ENCODE measurements at regions not wholly inside any gene's neighbourhood (a gene's known extent, or its start where the extent isn't known, plus 50 kb on each side); places are given as distances from the start of the nearest gene placed in this dataset.

DNA sequence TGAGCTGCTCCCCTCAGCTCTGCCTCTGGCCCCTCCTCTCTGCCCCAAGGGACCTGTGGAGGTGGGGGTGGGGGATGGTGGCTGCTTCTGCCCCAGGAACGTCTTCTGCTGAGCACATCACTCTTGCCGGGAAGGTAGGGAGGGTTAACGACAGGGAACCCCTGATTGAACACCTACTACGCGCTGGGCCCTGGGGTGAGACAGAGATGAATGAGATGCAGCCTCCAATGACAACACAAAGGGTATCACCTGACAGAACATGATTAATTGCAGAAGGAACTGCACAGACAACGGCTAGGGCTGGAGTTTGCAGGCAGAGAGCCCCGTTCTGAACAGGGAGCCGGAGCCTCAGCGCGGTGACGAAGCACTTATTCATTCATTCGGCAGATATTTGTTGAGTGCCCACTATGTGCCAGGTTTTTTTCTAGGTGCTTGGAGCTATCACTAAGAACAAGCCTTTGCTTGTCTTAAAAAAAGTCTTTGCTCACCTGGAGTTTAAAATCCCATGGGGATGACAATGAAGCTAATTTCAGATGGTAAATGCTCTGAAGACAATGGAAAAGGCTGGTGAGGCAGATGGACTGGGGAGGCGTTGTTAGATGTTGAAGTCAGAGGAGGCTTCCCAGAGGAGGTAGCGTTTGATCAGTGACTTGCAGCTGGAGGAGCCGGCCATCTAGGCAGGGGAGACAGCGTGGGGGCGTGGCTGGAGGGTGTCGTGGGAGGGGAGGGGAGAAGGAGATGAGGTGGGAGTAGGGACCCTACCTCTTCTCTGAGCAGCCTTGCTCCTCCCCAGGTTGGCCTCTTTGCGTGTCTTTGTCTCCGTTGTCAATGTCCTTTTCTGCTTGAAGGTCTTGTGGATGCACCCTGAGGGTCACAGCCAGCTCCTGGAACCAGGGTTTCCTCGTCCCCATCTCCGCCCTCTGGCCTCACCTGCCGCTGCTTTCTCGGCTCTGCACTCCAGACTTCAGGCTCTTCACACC lies 103.1 kb upstream of the CSF3R start:
- no peak overlapping the region for H3K4me3 ChIP-seq (ENCODE audit: insufficient read depth, low read depth, low read length)
- 46 to 50% methylated on average over 24 of the region's 24 CpGs for WGBS, 2 experiments
- H3K9me3 ChIP-seq (ENCODE audit: control insufficient read depth, low read length): no peaks in the 10 kb centered on the region
- peak overlapping the region; percentile 79 for H3K27ac ChIP-seq (ENCODE audit: insufficient read depth, low read depth, low read length, poor library complexity, severe bottlenecking)
- no peaks in the 10 kb centered on the region for H3K27me3 ChIP-seq (ENCODE audit: control insufficient read depth, insufficient read depth, low read length, poor library complexity, severe bottlenecking)
- H3K36me3 ChIP-seq (ENCODE audit: control insufficient read depth, insufficient read depth, low read length): no peaks in the 10 kb centered on the region
- H3K4me1 ChIP-seq (ENCODE audit: control insufficient read depth, insufficient read depth, low read length): peaks cover 63% of the 10 kb centered on the region

- Histone ChIP-seq H3K27me3 (ENCODE audit: control insufficient read depth, insufficient read depth, low read length, poor library complexity, severe bottlenecking) (no peaks in the 10 kb centered on the region), H3K4me1 (ENCODE audit: control insufficient read depth, insufficient read depth, low read length) (peaks cover 55% of the 10 kb centered on the region), H3K9me3 (ENCODE audit: control insufficient read depth, low read length) (no peaks in the 10 kb centered on the region), H3K36me3 (ENCODE audit: control insufficient read depth, insufficient read depth, low read length) (no peaks in the 10 kb centered on the region), H3K27ac (ENCODE audit: insufficient read depth, low read depth, low read length, poor library complexity, severe bottlenecking) (no peak overlapping the region), H3K4me3 (ENCODE audit: insufficient read depth, low read depth, low read length) (no peak overlapping the region)
- WGBS, 2 experiments: 94 to 96% methylated on average over 6 of the region's 6 CpGs
Measured at GRCh38 chr1:36584874-36585453, 102.3 kb upstream of the CSF3R start.

DNA sequence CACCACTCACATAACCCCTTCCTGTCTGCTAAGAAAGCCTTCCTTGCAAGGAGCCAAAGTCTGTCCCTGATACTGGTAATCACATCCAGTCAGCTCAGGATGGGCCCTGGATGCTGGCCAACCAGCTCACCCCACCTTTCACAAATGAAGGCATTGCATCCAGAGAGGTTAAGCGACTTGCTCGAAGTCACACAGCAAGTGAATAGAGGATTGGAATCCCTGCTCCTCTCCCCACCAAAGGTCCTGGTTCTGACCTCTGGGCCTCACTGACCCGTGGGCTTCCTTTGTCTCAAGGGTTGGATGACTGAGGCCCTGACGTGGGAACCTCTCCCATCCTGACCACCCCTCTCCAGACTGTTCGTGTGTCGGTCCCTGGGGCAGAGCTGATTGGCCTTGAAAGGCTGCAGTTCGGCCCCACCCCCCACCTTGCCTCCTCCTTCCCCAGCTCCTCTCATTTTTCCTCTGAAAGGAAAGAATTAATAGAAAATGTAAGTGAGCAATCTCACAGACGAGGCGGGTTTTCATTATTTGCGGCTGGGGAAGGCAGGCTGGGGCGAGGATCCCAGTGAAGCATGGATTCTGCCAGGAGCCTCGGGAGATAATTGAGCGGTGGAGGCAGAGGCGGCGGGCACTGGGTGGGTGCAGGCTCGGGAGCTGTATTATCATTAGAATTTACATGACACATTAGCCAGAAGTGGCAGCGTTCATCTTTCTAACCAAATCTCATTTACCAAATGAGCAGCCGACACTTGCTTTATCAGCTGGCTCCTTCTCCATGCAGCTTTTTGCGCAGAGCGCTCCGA lies 101.5 kb upstream of the CSF3R start:
- WGBS, 2 experiments: 78 to 83% methylated on average over 20 to 21 of the region's 21 CpGs
- Histone ChIP-seq H3K27me3 (ENCODE audit: control insufficient read depth, insufficient read depth, low read length, poor library complexity, severe bottlenecking) (no peaks in the 10 kb centered on the region), H3K9me3 (ENCODE audit: control insufficient read depth, low read length) (no peaks in the 10 kb centered on the region), H3K4me3 (ENCODE audit: insufficient read depth, low read depth, low read length) (no peak overlapping the region), H3K36me3 (ENCODE audit: control insufficient read depth, insufficient read depth, low read length) (no peaks in the 10 kb centered on the region), H3K27ac (ENCODE audit: insufficient read depth, low read depth, low read length, poor library complexity, severe bottlenecking) (no peak overlapping the region), H3K4me1 (ENCODE audit: control insufficient read depth, insufficient read depth, low read length) (peaks cover 49% of the 10 kb centered on the region)

DNA sequence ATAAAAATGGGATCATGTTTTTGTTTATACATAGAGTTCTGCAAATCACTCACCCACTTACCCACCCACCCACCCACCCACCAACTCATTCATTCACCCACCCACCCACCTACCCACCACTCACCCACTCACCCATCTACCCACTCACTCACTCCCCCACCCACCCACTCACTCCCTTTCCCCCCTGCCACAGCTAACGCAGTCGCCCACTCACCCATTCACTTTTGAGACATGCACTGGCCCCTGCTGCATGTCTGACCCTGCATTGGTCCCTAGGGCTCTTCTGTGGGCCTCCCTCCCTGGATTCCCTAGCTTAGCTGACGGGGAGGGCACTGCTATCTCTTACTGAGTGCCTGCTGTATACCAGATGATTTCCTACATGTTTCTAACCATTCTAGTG lies 100.4 kb upstream of the CSF3R start:
- Histone ChIP-seq H3K9me3 (ENCODE audit: control insufficient read depth, low read length) (no peaks in the 10 kb centered on the region), H3K4me1 (ENCODE audit: control insufficient read depth, insufficient read depth, low read length) (peaks cover 39% of the 10 kb centered on the region), H3K36me3 (ENCODE audit: control insufficient read depth, insufficient read depth, low read length) (no peaks in the 10 kb centered on the region), H3K27me3 (ENCODE audit: control insufficient read depth, insufficient read depth, low read length, poor library complexity, severe bottlenecking) (no peaks in the 10 kb centered on the region), H3K4me3 (ENCODE audit: insufficient read depth, low read depth, low read length) (no peak overlapping the region), H3K27ac (ENCODE audit: insufficient read depth, low read depth, low read length, poor library complexity, severe bottlenecking) (no peak overlapping the region)
- 67 to 76% methylated on average over 3 of the region's 3 CpGs for WGBS, 2 experiments

GRCh38 chr1:36582066-36582755 lies 99.5 kb upstream of the CSF3R start:
- WGBS, 2 experiments: 81 to 82% methylated on average over 12 of the region's 12 CpGs

DNA sequence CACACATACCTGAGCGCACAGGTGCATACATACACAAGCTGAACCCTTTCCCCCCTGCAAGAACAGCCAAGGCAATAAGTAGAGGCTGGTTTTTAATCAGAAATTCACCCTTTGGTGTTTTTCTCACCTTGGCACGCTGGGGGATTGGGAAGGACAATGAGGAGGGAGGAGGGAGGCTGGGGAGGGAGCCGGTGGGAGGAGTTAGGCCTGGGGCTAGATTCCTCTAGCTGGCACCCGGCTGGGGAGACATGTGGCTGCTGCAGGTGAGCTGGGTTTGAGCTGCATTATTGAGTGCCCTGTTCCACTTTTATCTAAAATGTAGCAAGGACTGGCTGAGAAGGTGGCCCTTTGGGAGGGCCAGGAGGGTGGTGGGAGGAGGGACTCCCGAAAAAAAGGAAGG lies 97.8 kb upstream of the CSF3R start:
- H3K27me3 ChIP-seq (ENCODE audit: control insufficient read depth, insufficient read depth, low read length, poor library complexity, severe bottlenecking): no peaks in the 10 kb centered on the region
- no peak overlapping the region for H3K4me3 ChIP-seq (ENCODE audit: insufficient read depth, low read depth, low read length)
- no peaks in the 10 kb centered on the region for H3K36me3 ChIP-seq (ENCODE audit: control insufficient read depth, insufficient read depth, low read length)
- WGBS, 2 experiments: 31% methylated on average over 5 of the region's 5 CpGs
- peaks cover 16% of the 10 kb centered on the region for H3K4me1 ChIP-seq (ENCODE audit: control insufficient read depth, insufficient read depth, low read length)
- no peak overlapping the region for H3K27ac ChIP-seq (ENCODE audit: insufficient read depth, low read depth, low read length, poor library complexity, severe bottlenecking)
- H3K9me3 ChIP-seq (ENCODE audit: control insufficient read depth, low read length): no peaks in the 10 kb centered on the region

More at GRCh38 chr1:36582066-36582755, 99.5 kb upstream of the CSF3R start:
- Histone ChIP-seq H3K4me1 (ENCODE audit: control insufficient read depth, insufficient read depth, low read length) (peaks cover 30% of the 10 kb centered on the region), H3K9me3 (ENCODE audit: control insufficient read depth, low read length) (no peaks in the 10 kb centered on the region), H3K4me3 (ENCODE audit: insufficient read depth, low read depth, low read length) (no peak overlapping the region), H3K36me3 (ENCODE audit: control insufficient read depth, insufficient read depth, low read length) (no peaks in the 10 kb centered on the region), H3K27me3 (ENCODE audit: control insufficient read depth, insufficient read depth, low read length, poor library complexity, severe bottlenecking) (no peaks in the 10 kb centered on the region), H3K27ac (ENCODE audit: insufficient read depth, low read depth, low read length, poor library complexity, severe bottlenecking) (no peak overlapping the region)

GRCh38 chr1:36579039-36579438 lies 96.3 kb upstream of the CSF3R start:
- Histone ChIP-seq H3K4me1 (ENCODE audit: control insufficient read depth, insufficient read depth, low read length) (peaks cover 4% of the 10 kb centered on the region), H3K36me3 (ENCODE audit: control insufficient read depth, insufficient read depth, low read length) (no peaks in the 10 kb centered on the region), H3K9me3 (ENCODE audit: control insufficient read depth, low read length) (no peaks in the 10 kb centered on the region), H3K4me3 (ENCODE audit: insufficient read depth, low read depth, low read length) (no peak overlapping the region), H3K27ac (ENCODE audit: insufficient read depth, low read depth, low read length, poor library complexity, severe bottlenecking) (no peak overlapping the region), H3K27me3 (ENCODE audit: control insufficient read depth, insufficient read depth, low read length, poor library complexity, severe bottlenecking) (no peaks in the 10 kb centered on the region)
- WGBS, 2 experiments: 82 to 83% methylated on average over 6 to 8 of the region's 8 CpGs

DNA sequence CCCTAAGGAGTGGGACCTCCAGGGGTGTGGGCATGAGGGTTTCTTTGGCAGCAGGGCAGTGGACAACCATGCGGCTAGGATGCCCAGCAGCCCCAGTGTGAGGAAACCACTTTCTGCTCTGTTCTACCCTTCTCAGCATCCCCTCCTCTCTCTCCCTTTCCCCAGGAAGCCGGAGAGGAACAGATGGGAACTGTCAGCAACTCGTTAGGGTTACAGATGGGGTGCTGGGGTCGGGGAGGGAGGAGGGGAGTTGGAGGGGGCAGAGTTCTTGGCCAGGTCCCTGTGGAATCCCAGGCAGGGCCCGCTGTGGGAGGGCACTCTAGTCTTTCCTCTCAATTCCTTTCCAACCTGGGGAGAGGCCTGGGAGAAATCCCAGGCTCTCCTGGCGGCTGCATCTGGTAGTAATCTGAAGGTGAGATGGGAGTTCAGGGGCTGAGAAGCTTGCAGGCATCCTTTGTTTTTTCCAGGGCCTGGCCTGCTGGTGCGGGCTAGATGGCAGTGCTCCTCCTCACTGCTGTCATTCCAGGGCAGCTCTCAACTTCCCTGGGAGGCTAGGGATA lies 93.9 kb upstream of the CSF3R start:
- 46 to 60% methylated on average over 7 of the region's 7 CpGs for WGBS, 2 experiments
- H3K27me3 ChIP-seq (ENCODE audit: control insufficient read depth, insufficient read depth, low read length, poor library complexity, severe bottlenecking): no peaks in the 10 kb centered on the region
- H3K4me1 ChIP-seq (ENCODE audit: control insufficient read depth, insufficient read depth, low read length): peaks cover 10% of the 10 kb centered on the region
- H3K27ac ChIP-seq (ENCODE audit: insufficient read depth, low read depth, low read length, poor library complexity, severe bottlenecking): no peak overlapping the region
- H3K36me3 ChIP-seq (ENCODE audit: control insufficient read depth, insufficient read depth, low read length): no peaks in the 10 kb centered on the region
- H3K9me3 ChIP-seq (ENCODE audit: control insufficient read depth, low read length): no peaks in the 10 kb centered on the region
- H3K4me3 ChIP-seq (ENCODE audit: insufficient read depth, low read depth, low read length): no peak overlapping the region

DNA sequence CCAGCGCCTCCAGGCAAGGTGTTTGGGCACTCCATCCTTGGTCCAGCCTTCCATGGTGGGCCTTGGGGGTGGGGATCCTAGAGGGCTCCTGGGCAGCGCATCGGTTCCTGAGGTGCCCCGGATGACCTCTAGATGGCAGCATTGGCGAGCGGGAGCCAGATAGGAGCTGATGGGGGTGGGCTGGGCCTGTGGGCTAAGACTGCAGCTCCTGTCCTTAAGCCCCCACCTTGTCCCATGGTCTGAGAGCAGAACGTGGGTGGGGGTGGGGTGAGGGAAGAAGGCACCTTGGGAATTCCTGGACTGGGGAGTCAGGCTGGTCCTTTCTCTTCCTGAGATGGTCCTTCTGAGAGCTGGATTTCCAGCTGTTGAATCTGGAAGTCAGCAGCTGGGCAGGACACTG lies 93.4 kb upstream of the CSF3R start:
- Histone ChIP-seq H3K36me3 (ENCODE audit: control insufficient read depth, insufficient read depth, low read length) (no peaks in the 10 kb centered on the region), H3K27ac (ENCODE audit: insufficient read depth, low read depth, low read length, poor library complexity, severe bottlenecking) (no peak overlapping the region), H3K4me3 (ENCODE audit: insufficient read depth, low read depth, low read length) (no peak overlapping the region), H3K9me3 (ENCODE audit: control insufficient read depth, low read length) (no peaks in the 10 kb centered on the region), H3K4me1 (ENCODE audit: control insufficient read depth, insufficient read depth, low read length) (peaks cover 10% of the 10 kb centered on the region), H3K27me3 (ENCODE audit: control insufficient read depth, insufficient read depth, low read length, poor library complexity, severe bottlenecking) (no peaks in the 10 kb centered on the region)
- WGBS, 2 experiments: 1 to 2% methylated on average over 7 of the region's 7 CpGs
